Heart left ventricle (tissue), 16 donors: ENCODE measurements at regions not wholly inside any gene's neighbourhood (a gene's known extent, or its start where the extent isn't known, plus 50 kb on each side); places are given as distances from the start of the nearest gene placed in this dataset.

Source experiments
- ATAC-seq, 4 donors: fragments of 200-7000 bp; cut with Tn5 transposase; one replicate each; pipeline ENCODE4 v1.9.1; 2020 to 2022; ENCODE audit warnings: moderate library complexity in 4 of 4, mild to moderate bottlenecking in 3 of 4, moderate number of reproducible peaks in 1 of 4
- DNase-seq, 5 donors: peaks; one replicate each; pipeline ENCODE4 v3.0.0-alpha.2; 2020
- H3K27ac ChIP-seq, 12 donors: fragments of 200-600 bp; sonication (generic) in 4 of 12; one replicate each; pipeline versions ENCODE4 v1.5.0 to v1.8.0; 2016 to 2022; ENCODE audit warnings: mild to moderate bottlenecking in 2 of 12
- H3K27me3 ChIP-seq, 9 donors: fragments of 200-600 bp; sonication (generic) in 2 of 9; one replicate each; pipeline versions ENCODE4 v1.5.1 to v1.8.0; 2016 to 2022; ENCODE audit warnings: mild to moderate bottlenecking in 3 of 9
- H3K36me3 ChIP-seq, 9 donors: fragments of 200-600 bp; sonication (generic) in 2 of 9; one replicate each; pipeline versions ENCODE4 v1.5.0 to v1.8.0; 2018 to 2022; ENCODE audit warnings: mild to moderate bottlenecking in 2 of 9
- H3K4me1 ChIP-seq, 12 donors: fragments of 200-600 bp; sonication (generic) in 4 of 12; one replicate each; pipeline versions ENCODE4 v1.5.0 to v1.8.0; 2016 to 2022; ENCODE audit warnings: mild to moderate bottlenecking in 3 of 12
- H3K4me3 ChIP-seq, 12 donors: fragments of 200-600 bp; sonication (generic) in 4 of 12; one replicate each; pipeline versions ENCODE4 v1.5.0 to v1.8.0; 2017 to 2022; ENCODE audit warnings: mild to moderate bottlenecking in 9 of 12, moderate library complexity in 4 of 12
- H3K9me3 ChIP-seq, 12 donors: fragments of 200-600 bp; sonication (generic) in 4 of 12; one replicate each; pipeline versions ENCODE4 v1.5.0 to v1.8.0; 2016 to 2022; ENCODE audit warnings: mild to moderate bottlenecking in 1 of 12
- POLR2A ChIP-seq, 2 donors: fragments of 450-650 bp; IDR thresholded peaks; one replicate each; pipeline ENCODE4 v1.6.1; 2017; ENCODE audit warnings: antibody characterized with exemption in 2 of 2, mild to moderate bottlenecking in 2 of 2, moderate library complexity in 2 of 2
- WGBS, 4 donors: extraction: QIAGEN DNeasy Blood & Tissue Kit in 2 of 4; methylation state at CpG; one replicate each; pipeline versions ENCODE4 v1.1.5 to v1.1.7; 2013 to 2018; 5-methylcytosine and 5-hydroxymethylcytosine counted together
- intact Hi-C, 10 donors: fragments of 100-400 bp; cut with DNase I; formaldehyde crosslinking; loops; one replicate each; pipeline versions ENCODE4 v1.11.1 to v1.14.2; 2022
- TF ChIP-seq, protein P1 (sequence below), 12 donors: fragments of 200-600 bp; sonication (generic) in 4 of 12; IDR thresholded peaks; one replicate each; pipeline versions ENCODE4 v1.5.0 to v1.8.0; 2018 to 2022; ENCODE audit warnings: antibody characterized with exemption in 12 of 12, mild to moderate bottlenecking in 5 of 12
- donor health status: ischemic (EF 13 %, LVEDD 7.1; RV severe dilation, severe dysfunction).
- donor health status: healthy with polysubstance abuse.
- donor health status: DM: no; HTN: yes; CAD: no.
- donor health status: DM: no; HTN: no; CAD: no.
- donor health status: ischemic (EF 25% LVEDD 6.9; RV normal size, moderate dysfunction).
- donor health status: ischemic (EF 25% LVEDD 5.7; RV mildly dilated, moderate dysfunction).
- donor health status: healthy.
- donor health status: DM: yes; HTN: yes; CAD: no.
- donor health status: ischemic (EF 35%, LVEDD 5.7; RV mildly dilated, moderate dysfunction).
- donor health status: nonischemic (EF 11% LVEDD 7.7; RV severe dilation, severe dysfunction).
- donor health status: DM: yes; HTN: yes; CAD: no.
- donor health status: PGD.
- donor health status: ischemic (EF 29% LVEDD 5.4; RV normal size, mild dysfunction).
- donor health status: nonischemic (EF 23%, LVEDD 6.1; RV moderate dilation, normal function).

DNA sequence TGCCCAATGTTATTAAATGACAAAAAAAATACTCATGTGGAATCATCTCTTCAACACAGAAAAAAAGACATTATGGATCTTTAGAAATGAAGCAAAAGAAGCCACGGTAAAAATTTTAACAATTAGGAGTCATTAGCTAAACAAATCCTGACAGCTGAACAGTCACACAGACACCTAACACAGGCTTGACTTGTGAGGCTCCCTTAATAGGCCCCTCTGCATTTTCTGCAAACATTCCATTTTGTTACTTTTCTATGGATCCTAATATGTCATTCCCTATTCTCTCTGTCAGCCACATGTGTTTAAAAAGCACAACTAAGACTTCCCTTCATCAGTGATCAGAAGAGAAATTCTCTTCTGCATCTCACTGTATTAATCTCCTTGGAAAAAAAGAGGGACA, 1331.5 kb downstream of the CDH8 start:
- H3K9me3 ChIP-seq: peaks cover 0 to 5% (median 0%) of the 10 kb centered on the region in 12 donors
- no peak overlapping the region for H3K27ac ChIP-seq
- H3K4me1 ChIP-seq: no peaks in the 10 kb centered on the region
- no peaks in the 10 kb centered on the region for H3K36me3 ChIP-seq
- no peaks in the 10 kb centered on the region for H3K27me3 ChIP-seq
- no peak for TF ChIP-seq POLR2A (IDR thresholded peaks at IDR 0.05)
- TF ChIP-seq, protein P1, sequence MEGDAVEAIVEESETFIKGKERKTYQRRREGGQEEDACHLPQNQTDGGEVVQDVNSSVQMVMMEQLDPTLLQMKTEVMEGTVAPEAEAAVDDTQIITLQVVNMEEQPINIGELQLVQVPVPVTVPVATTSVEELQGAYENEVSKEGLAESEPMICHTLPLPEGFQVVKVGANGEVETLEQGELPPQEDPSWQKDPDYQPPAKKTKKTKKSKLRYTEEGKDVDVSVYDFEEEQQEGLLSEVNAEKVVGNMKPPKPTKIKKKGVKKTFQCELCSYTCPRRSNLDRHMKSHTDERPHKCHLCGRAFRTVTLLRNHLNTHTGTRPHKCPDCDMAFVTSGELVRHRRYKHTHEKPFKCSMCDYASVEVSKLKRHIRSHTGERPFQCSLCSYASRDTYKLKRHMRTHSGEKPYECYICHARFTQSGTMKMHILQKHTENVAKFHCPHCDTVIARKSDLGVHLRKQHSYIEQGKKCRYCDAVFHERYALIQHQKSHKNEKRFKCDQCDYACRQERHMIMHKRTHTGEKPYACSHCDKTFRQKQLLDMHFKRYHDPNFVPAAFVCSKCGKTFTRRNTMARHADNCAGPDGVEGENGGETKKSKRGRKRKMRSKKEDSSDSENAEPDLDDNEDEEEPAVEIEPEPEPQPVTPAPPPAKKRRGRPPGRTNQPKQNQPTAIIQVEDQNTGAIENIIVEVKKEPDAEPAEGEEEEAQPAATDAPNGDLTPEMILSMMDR (IDR thresholded peaks at IDR 0.05): no peak
- DNase-seq (no peak), ATAC-seq (no peak)
- H3K4me3 ChIP-seq: no peak overlapping the region
- intact Hi-C loops: no loop called here
- WGBS, 4 donors: 73 to 78% (median 75%) methylated on average over 1 of the region's 1 CpG

DNA sequence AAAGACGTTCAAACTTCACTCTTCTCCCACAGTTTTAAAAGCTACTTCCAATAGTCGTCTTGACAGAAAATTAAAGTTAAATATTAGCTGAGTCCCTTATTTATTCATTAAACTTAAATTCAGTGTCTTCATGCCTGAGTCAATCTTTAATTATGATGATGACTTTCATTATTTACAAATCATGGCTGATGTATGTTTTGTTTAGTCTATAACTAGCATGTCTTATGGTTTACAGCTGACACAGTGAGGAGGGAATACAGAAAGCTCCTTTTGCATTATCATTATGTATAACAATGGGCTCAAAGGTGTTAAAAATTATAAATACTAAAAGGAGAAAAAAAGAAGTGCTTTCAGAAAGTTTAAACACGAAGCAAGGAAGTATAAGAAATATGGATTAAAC, 1333.1 kb downstream of the CDH8 start:
- H3K27me3 ChIP-seq: no peaks in the 10 kb centered on the region
- H3K9me3 ChIP-seq: peaks cover 0 to 5% (median 0%) of the 10 kb centered on the region in 12 donors
- intact Hi-C loops: no loop called here
- DNase-seq (no peak), ATAC-seq (no peak)
- no peaks in the 10 kb centered on the region for H3K36me3 ChIP-seq
- no peak overlapping the region for H3K27ac ChIP-seq
- no peak for TF ChIP-seq POLR2A (IDR thresholded peaks at IDR 0.05)
- TF ChIP-seq, protein P1 (IDR thresholded peaks at IDR 0.05): no peak
- WGBS, 4 donors: 58 to 67% (median 63%) methylated on average over 3 of the region's 3 CpGs
- no peaks in the 10 kb centered on the region for H3K4me1 ChIP-seq
- no peak overlapping the region for H3K4me3 ChIP-seq

DNA sequence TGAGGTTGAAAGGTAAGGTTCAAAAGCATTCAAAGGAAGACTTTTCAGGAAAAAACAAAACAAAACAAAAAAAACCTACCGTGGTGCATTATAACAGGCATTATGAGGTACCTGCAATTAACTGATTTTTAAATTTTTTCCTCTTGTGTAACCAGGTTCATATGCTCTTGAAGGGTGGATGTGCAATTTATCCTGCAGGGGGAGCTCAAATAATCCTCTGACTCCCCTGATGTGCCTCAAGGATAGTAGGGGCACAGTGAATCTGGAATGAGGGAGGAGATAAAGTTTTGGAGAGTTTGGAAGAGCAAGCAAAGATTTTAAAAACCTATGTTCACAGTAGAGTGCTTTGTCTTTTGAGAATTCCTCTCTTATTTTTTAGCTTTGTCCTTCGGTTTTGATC, 1349.4 kb downstream of the CDH8 start:
- 71 to 81% (median 74%) methylated on average over 2 of the region's 2 CpGs for WGBS, 4 donors
- no peak for ATAC-seq
- H3K27ac ChIP-seq: no peak overlapping the region
- H3K9me3 ChIP-seq: peaks cover 0 to 19% (median 2%) of the 10 kb centered on the region in 12 donors
- no peaks in the 10 kb centered on the region for H3K27me3 ChIP-seq
- no peaks in the 10 kb centered on the region for H3K36me3 ChIP-seq
- intact Hi-C loops: no loop called here
- no peaks in the 10 kb centered on the region for H3K4me1 ChIP-seq
- DNase-seq: no peak
- TF ChIP-seq POLR2A (IDR thresholded peaks at IDR 0.05): no peak
- TF ChIP-seq, protein P1 (IDR thresholded peaks at IDR 0.05): no peak
- H3K4me3 ChIP-seq: no peak overlapping the region

DNA sequence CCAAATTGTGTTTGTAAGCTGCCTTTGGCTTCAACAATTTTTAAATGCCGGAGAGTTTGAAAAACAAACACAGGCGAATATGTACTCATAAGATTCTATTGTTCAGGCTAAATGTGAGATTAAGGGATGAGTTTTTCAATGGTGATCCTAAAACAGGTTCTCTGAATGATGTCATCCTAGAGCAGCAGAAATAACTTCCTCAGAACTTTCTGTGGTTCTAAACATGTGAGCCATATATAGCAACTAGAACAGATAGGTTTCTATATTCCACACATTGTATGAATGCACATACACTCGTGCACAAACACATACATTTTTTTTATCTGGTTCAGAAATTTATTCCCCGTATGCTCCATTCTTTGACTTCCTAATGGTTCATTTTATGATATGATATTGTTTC, 1352.2 kb downstream of the CDH8 start:
- 28 to 47% (median 36%) methylated on average over 4 of the region's 4 CpGs for WGBS, 4 donors
- Histone ChIP-seq H3K36me3 (no peaks in the 10 kb centered on the region), H3K4me3 (no peak overlapping the region), H3K4me1 (no peaks in the 10 kb centered on the region), H3K27ac (no peak overlapping the region), H3K27me3 (no peaks in the 10 kb centered on the region), H3K9me3 (peaks cover 0 to 15% (median 2%) of the 10 kb centered on the region in 12 donors)
- no peak for ATAC-seq
- no peak for DNase-seq
- intact Hi-C loops: no loop called here
- TF ChIP-seq, protein P1 (IDR thresholded peaks at IDR 0.05): no peak
- no peak for TF ChIP-seq POLR2A (IDR thresholded peaks at IDR 0.05)
